HG02840 (cell line): ENCODE measurements at regions not wholly inside any gene's neighbourhood (a gene's known extent, or its start where the extent isn't known, plus 50 kb on each side); places are given as distances from the start of the nearest gene placed in this dataset.

Source experiments
- ATAC-seq: cut with Tn5 transposase; IDR thresholded peaks from one replicate; pipeline ENCODE4 v1.9.1; 2021; ENCODE audit warnings: mild to moderate bottlenecking, moderate library complexity, moderate number of reproducible peaks; ENCODE audit not compliant: unreplicated experiment, low FRiP score

GRCh38 chr18:47500930-47501329 is 249.5 kb upstream of the SKOR2 start:
- ATAC-seq = no peak

- ATAC-seq = no peak
These were observed 241.2 kb upstream of the SKOR2 start for GRCh38 chr18:47492691-47493090.

DNA sequence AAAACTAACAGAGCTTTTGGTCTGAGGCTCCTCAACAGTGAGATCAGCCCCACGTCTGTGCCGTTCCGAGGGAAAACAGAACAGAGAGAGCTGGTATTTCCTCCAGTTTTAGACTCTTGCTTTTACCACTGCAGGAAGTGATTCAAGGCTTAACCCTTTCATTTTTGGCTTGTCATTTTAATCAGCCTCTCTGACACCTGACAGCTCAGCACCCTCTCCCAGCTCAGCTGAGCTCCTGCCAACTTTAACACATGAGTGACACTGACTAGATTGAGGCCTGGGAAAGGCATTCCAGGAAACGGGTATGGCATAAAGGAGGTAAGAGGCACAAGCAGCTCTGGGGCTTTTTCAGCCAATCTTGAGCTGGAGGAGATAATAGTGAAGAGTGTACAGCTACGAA is 239.4 kb upstream of the SKOR2 start:
- no peak for ATAC-seq

- no peak for ATAC-seq
These were observed 233.8 kb upstream of the SKOR2 start for GRCh38 chr18:47485221-47485797.

DNA sequence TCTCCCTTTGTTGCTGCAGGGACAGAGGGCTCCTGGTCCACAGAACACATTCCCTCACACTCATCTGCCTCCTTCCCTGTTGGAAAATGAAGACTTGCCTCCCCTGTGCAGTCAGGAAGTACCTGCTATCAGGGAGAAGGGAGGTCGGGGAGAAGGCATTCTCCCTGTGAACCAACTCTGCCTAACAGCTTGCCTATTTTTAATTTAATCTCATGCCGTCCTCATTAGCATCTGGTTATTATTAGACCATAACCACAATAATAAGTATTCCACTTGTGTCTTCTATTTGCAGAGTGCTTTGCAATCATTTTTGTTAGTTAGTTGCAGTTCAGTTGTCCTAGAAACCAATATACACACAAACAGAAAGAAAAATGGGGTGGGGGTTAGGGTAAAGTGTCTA is 232.6 kb upstream of the SKOR2 start:
- ATAC-seq = no peak

DNA sequence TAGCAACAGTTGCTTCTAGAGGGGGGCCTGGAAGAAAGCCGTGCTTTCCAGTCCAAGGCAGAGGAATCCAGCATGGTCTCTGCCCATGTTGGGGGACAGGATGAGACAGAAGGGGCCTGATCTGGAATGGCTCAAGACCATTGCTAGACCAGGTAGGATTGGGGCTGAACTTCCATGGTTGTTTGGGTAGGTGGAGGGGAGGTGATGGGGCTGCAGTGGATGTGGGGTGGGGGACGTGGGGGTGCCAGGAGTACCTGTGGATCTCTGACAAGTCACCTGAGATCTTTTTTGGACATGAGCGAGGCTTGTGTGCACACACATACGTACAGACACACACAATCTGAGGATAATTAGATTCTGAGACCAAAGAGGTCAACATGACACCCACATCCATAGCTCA is 228.7 kb upstream of the SKOR2 start:
- ATAC-seq = no peak

GRCh38 chr18:47471784-47472183 is 220.3 kb upstream of the SKOR2 start:
- no peak for ATAC-seq

DNA sequence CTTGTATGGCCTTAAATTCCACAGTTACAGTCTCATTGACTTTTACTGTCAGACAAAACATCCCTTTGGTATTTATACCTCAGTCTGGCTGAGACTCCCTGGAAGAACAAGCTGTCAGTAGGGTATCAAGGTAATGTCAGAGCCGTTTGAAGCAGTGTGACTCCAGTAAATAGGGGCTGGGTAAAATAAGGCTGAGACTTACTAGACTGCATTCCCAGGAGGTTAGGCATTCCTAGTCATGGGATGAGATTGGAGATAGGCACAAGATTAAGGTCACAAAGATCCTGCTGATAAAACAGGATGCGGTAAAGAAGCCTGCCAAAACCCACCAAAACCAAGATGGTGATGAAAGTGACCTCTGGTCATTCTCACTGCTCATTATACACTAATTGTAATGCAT is 219.5 kb upstream of the SKOR2 start:
- no peak for ATAC-seq

- ATAC-seq = no peak
These were observed 218.1 kb upstream of the SKOR2 start for GRCh38 chr18:47469576-47469975.

DNA sequence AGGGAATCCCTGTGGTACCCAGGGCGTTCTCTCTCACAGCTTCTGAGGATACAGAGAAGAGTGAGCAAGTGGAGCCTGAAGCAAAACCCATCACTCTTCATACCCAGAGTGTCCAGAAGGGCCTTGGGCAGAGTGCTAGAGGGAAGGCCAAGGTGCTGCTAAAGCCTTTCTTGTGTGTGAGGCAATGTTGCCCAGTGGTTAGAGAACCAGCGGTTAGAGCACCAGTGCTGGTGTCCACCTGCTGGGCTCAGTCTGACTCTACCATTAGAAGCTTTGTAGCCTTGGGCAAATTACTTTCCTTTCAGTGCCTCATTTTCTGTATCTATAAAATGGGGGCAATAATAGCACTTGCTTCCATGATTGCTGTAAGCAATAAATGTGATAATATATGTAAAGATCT is 210.5 kb upstream of the SKOR2 start:
- ATAC-seq = no peak

GRCh38 chr18:47461406-47461948 is 210.0 kb upstream of the SKOR2 start:
- no peak for ATAC-seq

DNA sequence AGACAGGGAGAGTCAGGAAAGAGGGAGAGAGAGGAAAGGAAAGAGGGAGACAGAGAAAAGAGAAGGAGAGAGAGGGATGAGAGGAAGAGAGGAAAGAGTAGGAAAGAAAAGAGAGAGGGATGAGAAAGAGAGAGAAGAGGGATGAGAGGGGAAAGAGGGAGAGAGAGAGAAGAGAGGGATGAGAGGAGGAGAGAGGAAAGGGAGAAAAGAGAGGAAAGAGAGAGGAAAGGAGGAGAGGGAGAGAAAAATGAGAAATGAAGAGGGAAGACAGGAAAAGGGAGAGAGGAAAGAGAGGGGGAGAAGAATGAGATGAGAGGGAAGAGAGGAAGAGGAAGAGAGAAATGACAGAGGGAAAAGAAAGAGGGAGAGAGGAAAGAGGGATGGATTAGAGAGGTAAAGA is 207.0 kb upstream of the SKOR2 start:
- ATAC-seq = no peak

GRCh38 chr18:47457614-47458013 is 206.2 kb upstream of the SKOR2 start:
- ATAC-seq = no peak

- no peak for ATAC-seq
These were observed 201.6 kb upstream of the SKOR2 start for GRCh38 chr18:47453038-47453437.

DNA sequence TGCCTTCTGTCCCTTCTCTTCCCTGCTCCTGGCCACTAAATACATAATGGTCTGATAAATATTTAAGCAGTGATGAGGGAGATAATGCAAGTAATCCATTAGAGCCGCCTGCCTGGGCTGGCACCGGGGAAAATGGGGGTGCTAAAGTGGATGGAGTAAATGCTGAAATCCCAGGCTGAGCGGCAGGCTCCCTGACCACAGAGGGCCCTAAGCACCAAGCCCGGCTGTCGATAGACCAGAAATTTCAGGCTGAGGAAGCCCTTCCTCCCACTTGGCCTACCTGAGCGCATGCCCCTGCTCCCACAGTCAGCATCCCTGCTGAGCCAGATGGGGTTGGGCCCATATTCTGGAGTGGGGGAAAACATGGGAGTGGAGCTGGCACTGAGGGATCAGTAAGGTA is 197.5 kb upstream of the SKOR2 start:
- ATAC-seq = no peak

DNA sequence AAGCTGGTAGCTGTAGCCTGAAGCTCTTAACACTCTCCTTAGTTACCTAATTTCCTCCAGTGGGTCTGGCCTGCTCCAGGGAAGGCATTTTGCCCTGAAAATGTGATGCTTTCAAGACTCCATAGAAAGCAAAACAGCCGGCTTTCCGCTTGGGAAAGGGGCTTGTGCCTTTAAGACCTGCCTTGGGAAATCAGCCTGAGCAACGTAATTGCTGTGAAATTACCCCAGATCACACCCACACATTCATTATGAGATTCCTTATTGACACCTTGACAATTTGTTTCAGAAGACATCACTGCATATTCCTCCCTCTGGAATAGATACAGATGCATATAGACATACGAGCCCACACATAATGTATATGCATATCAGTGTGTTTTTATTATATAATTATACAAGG is 190.5 kb upstream of the SKOR2 start:
- ATAC-seq = no peak

- ATAC-seq = no peak
These were observed 186.5 kb upstream of the SKOR2 start for GRCh38 chr18:47438001-47438400.

- no peak for ATAC-seq
These were observed 185.4 kb upstream of the SKOR2 start for GRCh38 chr18:47436871-47437270.

- ATAC-seq = no peak
These were observed 182.8 kb upstream of the SKOR2 start for GRCh38 chr18:47434214-47434746.

- no peak for ATAC-seq
These were observed 176.6 kb upstream of the SKOR2 start for GRCh38 chr18:47427923-47428637.

DNA sequence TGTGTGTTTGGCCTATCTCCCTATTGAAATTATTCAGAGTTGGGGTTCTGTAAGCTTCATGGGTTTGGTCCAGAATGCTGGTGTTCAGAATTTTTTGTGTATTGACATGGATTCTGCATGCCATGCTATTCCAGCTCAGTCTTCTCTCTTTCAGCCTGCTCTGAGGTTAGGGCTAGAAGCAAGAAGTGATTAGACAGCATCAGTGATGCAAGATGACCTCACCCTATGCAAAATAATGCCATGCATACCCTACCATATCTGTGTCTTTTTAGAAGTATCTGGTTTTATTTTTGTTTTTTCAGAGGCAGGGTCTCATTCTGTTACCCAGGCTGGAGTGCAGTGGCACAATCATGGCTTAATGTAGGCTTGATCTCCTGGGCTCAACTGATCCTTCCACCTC is 175.6 kb upstream of the SKOR2 start:
- no peak for ATAC-seq

GRCh38 chr18:47425365-47425764 is 173.9 kb upstream of the SKOR2 start:
- no peak for ATAC-seq
